Endothelial cell of umbilical vein (primary cell): ENCODE measurements at regions not wholly inside any gene's neighbourhood (a gene's known extent, or its start where the extent isn't known, plus 50 kb on each side); places are given as distances from the start of the nearest gene placed in this dataset.

Experiments used
- BruUV-seq: library from RNA; stranded (reverse); fragments of 400-500 nt; replicated peaks from 2 replicates; lab custom pipeline; 2021; lab: Mats Ljungman, UMichigan
- CTCF ChIA-PET: fragments of 300-600, 350-600 bp; sonication (Branson Sonifier 250); formaldehyde crosslinking; loops from one replicate; lab custom pipeline; 2021; ENCODE audit warnings: antibody characterized with exemption, inconsistent platforms; lab: Charles Lee
- POLR2A ChIA-PET: fragments of 300-600, 350-600 bp; sonication (Branson Sonifier 250); formaldehyde crosslinking; loops from one replicate; lab custom pipeline; 2021; ENCODE audit warnings: antibody characterized with exemption, inconsistent platforms; lab: Charles Lee
- DNase-seq: peaks from one replicate; pipeline ENCODE4 v3.0.0-alpha.2; 2011; ENCODE audit warnings: low read depth, low spot score
- FAIRE-seq: peaks from 2 replicates; lab custom pipeline; 2011; peaks lifted over from hg19 to GRCh38; lab: Jason Lieb, UNC
- H2AFZ ChIP-seq: 2 replicates; pipeline ENCODE4 v1.6.0; 2012; ENCODE audit warnings: low read depth, low read length, control low read depth, inconsistent platforms
- H3K27ac ChIP-seq: 2 replicates; pipeline ENCODE4 v1.5.1; 2011; ENCODE audit warnings: low read depth, mild to moderate bottlenecking, control low read depth, low read length, moderate library complexity; ENCODE audit not compliant: insufficient read depth
- H3K27me3 ChIP-seq, 2 experiments: 2 replicates each; pipeline versions ENCODE4 v1.6.0 to v1.6.1; 2011; ENCODE audit warnings: low read length in 2 of 2, mixed read lengths in 1 of 2; ENCODE audit not compliant: control insufficient read depth in 2 of 2, insufficient read depth in 2 of 2
- H3K36me3 ChIP-seq, 2 experiments: 2 replicates in 1 of 2; 3 replicates in 1 of 2; pipeline ENCODE4 v1.5.1; 2011; ENCODE audit warnings: low read length in 2 of 2, mild to moderate bottlenecking in 1 of 2, moderate library complexity in 1 of 2; ENCODE audit not compliant: control insufficient read depth in 2 of 2, insufficient read depth in 2 of 2; ENCODE audit errors: extremely low read depth in 1 of 2
- H3K4me1 ChIP-seq: 3 replicates; pipeline ENCODE4 v1.5.1; 2011; ENCODE audit warnings: mild to moderate bottlenecking, low read length; ENCODE audit not compliant: control insufficient read depth, insufficient read depth; ENCODE audit errors: extremely low read depth
- H3K4me2 ChIP-seq: 2 replicates; pipeline ENCODE4 v1.6.1; 2011; ENCODE audit warnings: low read length, control low read depth, mixed read lengths; ENCODE audit not compliant: insufficient read depth
- H3K4me3 ChIP-seq, 3 experiments: fragments of 200-600 bp in 1 of 3; sonication (generic), shearing (Covaris generic) in 1 of 3; replicated peaks in 1 of 3; 2 replicates each; pipeline ENCODE4 v1.5.1; 2011 to 2016; ENCODE audit warnings: control low read depth in 3 of 3, low read length in 3 of 3, mild to moderate bottlenecking in 2 of 3, inconsistent platforms in 1 of 3, low read depth in 1 of 3, moderate library complexity in 1 of 3; ENCODE audit not compliant: insufficient read depth in 1 of 3
- H3K79me2 ChIP-seq: 2 replicates; pipeline ENCODE4 v1.6.0; 2012; ENCODE audit warnings: low read length, inconsistent platforms; ENCODE audit not compliant: control insufficient read depth, insufficient read depth
- H3K9ac ChIP-seq: replicated peaks from 2 replicates; pipeline ENCODE3; 2011; ENCODE audit warnings: low read length, control low read depth; ENCODE audit not compliant: insufficient read depth; ENCODE audit errors: extremely low read depth
- H3K9me1 ChIP-seq: replicated peaks from 3 replicates; pipeline ENCODE4 v1.6.0; 2011; ENCODE audit warnings: mild to moderate bottlenecking, low read length; ENCODE audit not compliant: control insufficient read depth, insufficient read depth; ENCODE audit errors: extremely low read depth
- H3K9me3 ChIP-seq: replicated peaks from 2 replicates; pipeline ENCODE4 v1.5.1; 2012; ENCODE audit warnings: low read length, inconsistent platforms; ENCODE audit not compliant: control insufficient read depth, insufficient read depth
- H4K20me1 ChIP-seq: replicated peaks from 2 replicates; pipeline ENCODE3; 2011; ENCODE audit warnings: mild to moderate bottlenecking, low read length; ENCODE audit not compliant: control insufficient read depth, insufficient read depth; ENCODE audit errors: extremely low read depth
- CTCF ChIP-seq, 2 donors: IDR thresholded peaks; 1 replicate in 1 of 2; 2 replicates in 1 of 2; pipeline ENCODE4 v1.5.1; 2011; ENCODE audit warnings: low read length in 2 of 2, mild to moderate bottlenecking in 2 of 2, moderate library complexity in 2 of 2, control low read depth in 1 of 2, inconsistent platforms in 1 of 2, low read depth in 1 of 2; ENCODE audit not compliant: insufficient read depth in 1 of 2; ENCODE audit errors: extremely low read depth in 1 of 2
- EZH2 ChIP-seq: IDR thresholded peaks from 2 replicates; pipeline ENCODE4 v1.6.1; 2012; ENCODE audit warnings: borderline replicate concordance, low read depth, mild to moderate bottlenecking, moderate library complexity, low read length, inconsistent platforms; ENCODE audit not compliant: severe bottlenecking
- GATA2 ChIP-seq: IDR thresholded peaks from 2 replicates; pipeline ENCODE4 v1.7.0; 2011; ENCODE audit warnings: low read depth, mild to moderate bottlenecking, moderate library complexity, mixed read lengths, low read length; ENCODE audit not compliant: insufficient read length, insufficient read depth
- MAX ChIP-seq: IDR thresholded peaks from 2 replicates; pipeline ENCODE4 v1.6.1; 2011; ENCODE audit not compliant: insufficient read depth, insufficient read length
- MYC ChIP-seq: IDR thresholded peaks from one replicate; pipeline ENCODE4 v1.6.1; 2011; ENCODE audit warnings: mild to moderate bottlenecking, low read depth, low read length
- POLR2A ChIP-seq: IDR thresholded peaks from 2 replicates; pipeline ENCODE4 v1.6.1; 2012; ENCODE audit warnings: low read depth, mild to moderate bottlenecking, control low read depth, low read length
- POLR2AphosphoS5 ChIP-seq: IDR thresholded peaks from 2 replicates; pipeline ENCODE4 v1.6.1; 2012; ENCODE audit warnings: low read depth, mild to moderate bottlenecking, control low read depth, low read length, moderate library complexity; ENCODE audit not compliant: insufficient read depth
- dilution Hi-C: fragments of 300-500 bp; cut with MboI; formaldehyde crosslinking; loops from one replicate; pipeline ENCODE4 v1.15.0; 2019; ENCODE audit warnings: low sequenced_read_pairs; ENCODE audit not compliant: extremely low pct_ligation_motif_present
- intact Hi-C: fragments of 100-400 bp; cut with micrococcal nuclease; formaldehyde crosslinking; loops from one replicate; pipeline ENCODE4 v1.10.0; 2022

GRCh38 chr18:5709476-5710095, 165.8 kb upstream of the EPB41L3 start:
- no peak overlapping the region for H3K4me3 ChIP-seq
- no peak overlapping the region for H2AFZ ChIP-seq
- no peak for DNase-seq
- dilution Hi-C loops (no loop called here), intact Hi-C loops (no loop called here)
- no peaks in the 10 kb centered on the region for H3K79me2 ChIP-seq
- TF ChIP-seq POLR2AphosphoS5 (no peak), GATA2 (no peak), EZH2 (no peak), POLR2A (no peak), MAX (no peak), CTCF (IDR thresholded peaks at IDR 0.05; ENCODE audit: extremely low read depth in 1 of 2, insufficient read depth in 1 of 2, low read depth in 1 of 2, low read length in 2 of 2) (no peak), MYC (no peak)
- BruUV-seq: no TSS peak
- no peaks in the 10 kb centered on the region for H3K27me3 ChIP-seq
- H3K9me1 ChIP-seq: no peaks in the 10 kb centered on the region
- no peaks in the 10 kb centered on the region for H3K9me3 ChIP-seq
- POLR2A ChIA-PET: no interaction called here
- H3K36me3 ChIP-seq: no peaks in the 10 kb centered on the region
- H3K9ac ChIP-seq: no peak overlapping the region
- H3K4me1 ChIP-seq: no peaks in the 10 kb centered on the region
- no peaks in the 10 kb centered on the region for H4K20me1 ChIP-seq
- CTCF ChIA-PET: no interaction called here
- H3K4me2 ChIP-seq: no peak overlapping the region
- no peak for FAIRE-seq
- H3K27ac ChIP-seq: no peak overlapping the region
